ENCODE measurements at regions not wholly inside any gene's neighbourhood (a gene's known extent, or its start where the extent isn't known, plus 50 kb on each side); places are given as distances from the start of the nearest gene placed in this dataset.

DNA sequence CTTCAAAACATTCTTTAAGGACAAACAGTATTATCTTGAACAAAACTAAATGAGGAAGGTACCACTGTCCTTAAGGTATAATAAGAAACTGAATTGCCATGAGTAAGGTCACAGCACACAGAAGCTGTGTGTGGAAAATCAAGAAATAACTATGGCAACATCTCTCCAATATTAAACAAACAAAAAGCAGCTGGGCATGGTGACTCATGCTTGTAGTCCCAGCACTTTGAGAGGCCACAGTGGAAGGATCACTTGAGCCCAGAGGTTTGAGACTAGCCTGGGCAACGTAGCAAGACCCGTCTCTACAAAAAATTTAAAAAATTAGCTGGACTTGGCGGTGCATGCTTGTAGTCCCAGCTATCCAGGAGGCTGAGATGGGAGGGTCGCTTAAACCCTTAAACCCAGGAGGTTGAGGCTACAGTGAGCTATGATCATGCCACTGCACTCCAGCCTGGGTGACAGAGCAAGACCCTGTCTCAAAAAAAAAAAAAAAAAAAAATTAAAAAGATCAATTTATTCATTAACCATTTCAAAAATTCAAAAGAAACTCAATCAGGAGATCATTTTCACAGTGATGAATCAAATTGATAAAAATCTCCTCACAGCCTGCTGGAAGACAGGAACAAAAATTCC is 195.4 kb downstream of the SKIDA1 start:
- no peaks in the 10 kb centered on the region for H3K9me3 ChIP-seq (ENCODE audit: control insufficient read depth, low read length)
- H3K9ac ChIP-seq (ENCODE audit: extremely low read depth, low read length, poor library complexity, severe bottlenecking), result no peak overlapping the region
- H3K27me3 Mint-ChIP-seq (ENCODE audit: insufficient read depth), result no peaks in the 10 kb centered on the region
- TF ChIP-seq, protein P1, sequence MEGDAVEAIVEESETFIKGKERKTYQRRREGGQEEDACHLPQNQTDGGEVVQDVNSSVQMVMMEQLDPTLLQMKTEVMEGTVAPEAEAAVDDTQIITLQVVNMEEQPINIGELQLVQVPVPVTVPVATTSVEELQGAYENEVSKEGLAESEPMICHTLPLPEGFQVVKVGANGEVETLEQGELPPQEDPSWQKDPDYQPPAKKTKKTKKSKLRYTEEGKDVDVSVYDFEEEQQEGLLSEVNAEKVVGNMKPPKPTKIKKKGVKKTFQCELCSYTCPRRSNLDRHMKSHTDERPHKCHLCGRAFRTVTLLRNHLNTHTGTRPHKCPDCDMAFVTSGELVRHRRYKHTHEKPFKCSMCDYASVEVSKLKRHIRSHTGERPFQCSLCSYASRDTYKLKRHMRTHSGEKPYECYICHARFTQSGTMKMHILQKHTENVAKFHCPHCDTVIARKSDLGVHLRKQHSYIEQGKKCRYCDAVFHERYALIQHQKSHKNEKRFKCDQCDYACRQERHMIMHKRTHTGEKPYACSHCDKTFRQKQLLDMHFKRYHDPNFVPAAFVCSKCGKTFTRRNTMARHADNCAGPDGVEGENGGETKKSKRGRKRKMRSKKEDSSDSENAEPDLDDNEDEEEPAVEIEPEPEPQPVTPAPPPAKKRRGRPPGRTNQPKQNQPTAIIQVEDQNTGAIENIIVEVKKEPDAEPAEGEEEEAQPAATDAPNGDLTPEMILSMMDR (conservative IDR thresholded peaks at IDR 0.05), result no peak
- no peaks in the 10 kb centered on the region for H3K36me3 Mint-ChIP-seq (ENCODE audit: low read depth)
- DNase-seq, result no peak
- no peak overlapping the region for H3K27ac Mint-ChIP-seq
- H3K4me3 Mint-ChIP-seq, result no peak overlapping the region
- no peaks in the 10 kb centered on the region for H3K36me3 ChIP-seq (ENCODE audit: control insufficient read depth, insufficient read depth, low read length)
- H3K4me1 Mint-ChIP-seq, result peaks cover 16% of the 10 kb centered on the region
- H3K27me3 ChIP-seq (ENCODE audit: control insufficient read depth, insufficient read depth, low read length, poor library complexity, severe bottlenecking), result no peaks in the 10 kb centered on the region
- no peaks in the 10 kb centered on the region for H3K9me3 Mint-ChIP-seq
- H3K4me3 ChIP-seq (ENCODE audit: low read length), result no peak overlapping the region
- H3K27ac ChIP-seq (ENCODE audit: low read depth, low read length), result no peak overlapping the region
- H3K4me1 ChIP-seq (ENCODE audit: control insufficient read depth, insufficient read depth, low read length), result no peaks in the 10 kb centered on the region
- 88 to 95% methylated on average over 4 of the region's 4 CpGs for WGBS, 2 experiments (ENCODE audit: insufficient coverage in 1 of 2, insufficient read length in 1 of 2)

DNA sequence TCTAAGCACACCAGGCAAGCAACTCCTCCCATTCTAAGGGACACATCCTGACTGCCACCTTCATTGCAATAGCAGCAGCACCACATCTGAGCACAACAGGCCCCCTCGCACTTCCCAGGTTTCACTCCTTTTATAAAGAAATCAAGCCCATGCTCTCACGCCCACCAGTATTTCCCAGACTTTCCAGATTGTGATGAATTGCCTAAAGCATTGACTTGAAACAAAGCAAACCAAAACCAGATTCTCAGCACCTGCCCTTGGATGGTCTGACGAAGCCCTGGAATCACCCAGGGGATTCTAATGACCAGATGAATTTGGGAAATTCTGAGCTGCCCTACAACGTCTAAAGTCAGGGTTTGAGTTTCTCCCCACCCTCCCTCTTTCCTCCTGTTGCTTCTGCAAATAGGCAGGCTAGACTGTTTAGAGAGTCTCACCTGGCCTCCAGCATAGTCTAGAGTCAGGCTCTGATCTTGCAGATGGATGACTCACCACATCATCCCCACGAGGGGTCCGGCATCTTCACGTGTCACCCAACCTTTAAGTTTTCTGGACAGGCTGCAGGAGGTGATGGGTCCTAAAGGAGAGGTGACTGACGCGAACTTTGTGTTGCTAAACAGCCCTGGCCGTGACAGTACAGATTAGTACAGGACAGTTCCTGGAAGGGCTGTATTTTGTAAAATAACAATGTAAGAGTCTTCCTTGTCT is 198.0 kb downstream of the SKIDA1 start:
- no peak overlapping the region for H3K27ac ChIP-seq (ENCODE audit: low read depth, low read length)
- no peaks in the 10 kb centered on the region for H3K4me1 ChIP-seq (ENCODE audit: control insufficient read depth, insufficient read depth, low read length)

DNA sequence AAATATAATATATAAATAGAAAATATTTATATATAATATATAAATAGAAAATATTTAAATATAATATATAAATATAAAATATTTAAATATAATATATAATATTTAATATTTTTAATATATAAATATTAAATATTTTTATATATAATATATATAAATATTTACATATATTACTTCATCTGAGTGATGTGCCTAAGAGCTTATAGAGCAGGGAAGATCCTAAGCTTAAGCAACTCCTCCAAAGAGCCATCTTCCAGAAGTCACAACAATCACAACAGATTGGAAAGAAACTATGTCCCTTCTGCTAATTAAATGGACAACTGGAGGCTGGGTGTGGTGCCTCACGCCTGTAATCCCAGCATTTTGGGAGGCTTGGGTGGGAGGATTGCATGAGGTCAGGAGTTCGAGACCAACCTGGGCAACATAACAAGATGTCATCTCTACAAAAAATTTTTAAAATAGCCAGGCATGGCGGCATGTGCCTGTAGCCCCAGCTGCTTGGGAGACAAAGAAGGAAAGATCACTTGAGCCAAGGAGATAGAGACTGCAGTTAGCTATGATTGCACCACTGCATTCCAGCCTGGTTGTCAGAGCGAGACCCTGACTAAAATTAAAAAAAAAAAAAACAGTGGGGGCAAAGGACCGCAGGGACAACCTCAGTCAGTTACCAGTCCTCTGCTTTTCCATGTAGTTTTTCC is 198.7 kb downstream of the SKIDA1 start:
- DNase-seq, result no peak
- H3K9me3 Mint-ChIP-seq, result peaks cover 4% of the 10 kb centered on the region
- H3K36me3 Mint-ChIP-seq (ENCODE audit: low read depth), result no peaks in the 10 kb centered on the region
- 85 to 91% methylated on average over 5 of the region's 5 CpGs for WGBS, 2 experiments (ENCODE audit: insufficient coverage in 1 of 2, insufficient read length in 1 of 2)
- TF ChIP-seq, protein P1 (conservative IDR thresholded peaks at IDR 0.05), result no peak
- Histone ChIP-seq H3K27ac (ENCODE audit: low read depth, low read length) (no peak overlapping the region), H3K36me3 (ENCODE audit: control insufficient read depth, insufficient read depth, low read length) (no peaks in the 10 kb centered on the region), H3K4me1 (ENCODE audit: control insufficient read depth, insufficient read depth, low read length) (no peaks in the 10 kb centered on the region), H3K4me3 (ENCODE audit: low read length) (no peak overlapping the region), H3K9me3 (ENCODE audit: control insufficient read depth, low read length) (no peaks in the 10 kb centered on the region), H3K27me3 (ENCODE audit: control insufficient read depth, insufficient read depth, low read length, poor library complexity, severe bottlenecking) (no peaks in the 10 kb centered on the region), H3K9ac (ENCODE audit: extremely low read depth, low read length, poor library complexity, severe bottlenecking) (no peak overlapping the region)
- peaks cover 12% of the 10 kb centered on the region for H3K4me1 Mint-ChIP-seq
- no peak overlapping the region for H3K4me3 Mint-ChIP-seq
- H3K27ac Mint-ChIP-seq, result peak overlapping the region; percentile 86
- H3K27me3 Mint-ChIP-seq (ENCODE audit: insufficient read depth), result no peaks in the 10 kb centered on the region

More for the DNA sequence above, 198.0 kb downstream of the SKIDA1 start:
- no peaks in the 10 kb centered on the region for H3K9me3 Mint-ChIP-seq
- H3K9ac ChIP-seq (ENCODE audit: extremely low read depth, low read length, poor library complexity, severe bottlenecking), result no peak overlapping the region
- peaks cover 12% of the 10 kb centered on the region for H3K4me1 Mint-ChIP-seq
- no peaks in the 10 kb centered on the region for H3K27me3 Mint-ChIP-seq (ENCODE audit: insufficient read depth)
- H3K36me3 Mint-ChIP-seq (ENCODE audit: low read depth), result no peaks in the 10 kb centered on the region
- no peaks in the 10 kb centered on the region for H3K9me3 ChIP-seq (ENCODE audit: control insufficient read depth, low read length)
- no peaks in the 10 kb centered on the region for H3K27me3 ChIP-seq (ENCODE audit: control insufficient read depth, insufficient read depth, low read length, poor library complexity, severe bottlenecking)
- peak overlapping the region; percentile 86 for H3K27ac Mint-ChIP-seq
- H3K4me3 Mint-ChIP-seq, result no peak overlapping the region
- H3K36me3 ChIP-seq (ENCODE audit: control insufficient read depth, insufficient read depth, low read length), result no peaks in the 10 kb centered on the region
- H3K4me3 ChIP-seq (ENCODE audit: low read length), result no peak overlapping the region
- DNase-seq, result peak; percentile 77
- 67 to 68% methylated on average over 4 to 9 of the region's 10 CpGs for WGBS, 2 experiments (ENCODE audit: insufficient coverage in 1 of 2, insufficient read length in 1 of 2)
- TF ChIP-seq, protein P1 (conservative IDR thresholded peaks at IDR 0.05), result no peak

All from endodermal cell (in vitro differentiated cells).